ENCODE measurements at regions not wholly inside any gene's neighbourhood (a gene's known extent, or its start where the extent isn't known, plus 50 kb on each side); places are given as distances from the start of the nearest gene placed in this dataset.
"Not testable (repeated sequence)": the region's sequence is repeated elsewhere in the genome, so short reads cannot be mapped to it uniquely, and the experiment has no call there.

GRCh38 chr5:13640270-13640669, 304.2 kb downstream of the DNAH5 start:
- no peak for DNase-seq (ENCODE audit: low read depth, low spot score)

GRCh38 chr5:13632676-13633075, 311.8 kb downstream of the DNAH5 start:
- DNase-seq (ENCODE audit: low read depth, low spot score), result peak; percentile 1

DNA sequence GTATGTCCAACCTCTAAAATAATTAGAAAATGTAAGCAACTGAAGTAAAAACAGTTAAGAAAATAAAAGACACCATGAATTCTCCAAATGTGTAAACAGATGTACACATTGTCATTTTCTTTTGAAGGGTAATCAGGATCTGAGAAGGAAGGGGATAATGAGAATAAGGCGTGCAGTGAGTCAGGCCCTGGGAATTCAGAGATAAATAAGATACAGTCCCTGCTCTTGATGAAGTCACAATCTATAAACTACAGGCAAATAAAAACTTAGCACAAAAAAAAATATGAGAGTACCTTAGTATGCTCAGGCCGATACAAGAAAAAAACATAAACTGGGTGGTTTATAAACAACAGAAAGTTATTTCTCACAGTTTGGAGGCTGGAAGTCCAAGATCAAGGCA, 315.3 kb downstream of the DNAH5 start:
- no peak for DNase-seq (ENCODE audit: low read depth, low spot score)

GRCh38 chr5:13627673-13628454, 316.6 kb downstream of the DNAH5 start:
- no peak for DNase-seq (ENCODE audit: low read depth, low spot score)

- no peak for DNase-seq (ENCODE audit: low read depth, low spot score)
Observed at GRCh38 chr5:13625616-13626198, 318.8 kb downstream of the DNAH5 start.

- no peak for DNase-seq (ENCODE audit: low read depth, low spot score)
Observed at GRCh38 chr5:13624283-13625074, 320.0 kb downstream of the DNAH5 start.

DNA sequence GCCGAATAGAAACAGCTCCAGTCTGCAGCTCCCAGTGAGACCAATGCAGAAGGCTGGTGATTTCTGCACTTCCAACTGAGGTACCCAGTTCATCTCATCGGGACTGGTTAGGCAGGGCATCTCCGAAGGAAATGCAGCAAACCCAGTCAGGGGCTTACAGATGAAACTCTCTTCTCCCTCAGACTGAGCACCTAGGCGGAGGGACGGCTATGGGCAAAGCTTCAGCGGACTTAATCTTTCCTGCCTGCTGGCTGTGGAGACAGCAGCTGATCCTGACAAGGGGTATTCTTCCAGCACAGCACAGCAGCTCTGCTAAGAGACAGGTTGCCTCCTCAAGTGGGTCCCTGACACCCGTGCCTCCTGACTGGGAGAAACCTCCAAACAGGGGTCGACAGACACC, 330.9 kb downstream of the DNAH5 start:
- no peak for DNase-seq (ENCODE audit: low read depth, low spot score)

DNA sequence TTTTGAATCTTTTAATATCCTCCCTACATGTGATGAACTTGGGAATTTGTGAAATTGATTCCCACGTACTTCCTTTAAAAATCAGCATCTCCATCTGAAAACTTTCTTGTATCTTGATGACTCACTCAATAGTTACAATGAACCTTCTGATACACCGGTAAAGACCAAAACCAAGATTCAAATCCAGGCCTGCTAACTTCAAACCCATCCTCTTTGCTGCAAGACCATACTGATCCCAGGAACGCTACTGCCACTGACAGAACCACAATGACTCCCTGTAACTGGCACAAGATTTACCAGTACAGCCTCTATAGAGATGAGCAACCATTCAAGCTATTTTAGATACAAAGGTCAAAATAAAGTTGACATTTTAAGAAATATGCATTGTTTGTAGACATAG, 332.9 kb downstream of the DNAH5 start:
- no peak for DNase-seq (ENCODE audit: low read depth, low spot score)

GRCh38 chr5:13609504-13609903, 335.0 kb downstream of the DNAH5 start:
- no peak for DNase-seq (ENCODE audit: low read depth, low spot score)

- DNase-seq (ENCODE audit: low read depth, low spot score), result no peak
Observed at GRCh38 chr5:13606051-13606450, 338.4 kb downstream of the DNAH5 start.

DNA sequence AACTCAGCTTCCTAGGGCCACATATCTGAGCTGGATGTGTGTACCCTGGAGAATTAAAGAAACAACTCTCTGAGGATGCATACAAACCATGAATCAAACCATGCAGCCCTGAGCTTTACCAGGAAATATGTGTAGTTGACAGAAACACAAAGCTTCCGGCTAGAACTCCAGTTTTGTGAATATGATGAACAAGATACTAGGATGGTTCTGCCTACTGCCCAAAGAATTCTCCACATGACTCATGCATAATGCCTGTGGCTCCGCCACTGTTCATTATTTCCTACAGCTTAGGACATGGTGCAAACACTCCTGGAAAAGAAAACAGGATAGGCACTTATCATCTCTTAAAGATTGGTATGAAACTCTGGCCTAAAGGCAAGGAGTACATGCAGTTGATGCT, 343.4 kb downstream of the DNAH5 start:
- DNase-seq (ENCODE audit: low read depth, low spot score), result no peak

- no peak for DNase-seq (ENCODE audit: low read depth, low spot score)
Observed at GRCh38 chr5:13595978-13596377, 348.5 kb downstream of the DNAH5 start.

DNA sequence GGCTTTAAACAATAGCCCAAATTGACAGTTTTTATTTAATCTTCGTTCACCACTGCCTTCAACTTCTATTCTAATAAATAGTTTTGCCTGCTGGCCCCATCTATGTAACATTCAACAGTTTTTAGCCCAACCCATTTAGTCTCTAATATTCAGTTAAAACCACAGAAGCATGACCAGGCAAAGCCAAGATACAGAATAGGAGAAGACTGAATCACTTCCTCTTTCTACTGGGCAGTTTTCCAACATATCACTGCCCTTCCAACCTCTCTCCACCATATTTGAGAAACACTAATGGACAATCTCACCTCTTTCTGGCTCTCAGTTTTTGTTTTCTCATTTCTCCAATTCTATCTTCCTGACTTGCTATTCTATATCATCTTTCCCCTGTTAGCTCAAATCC, 352.9 kb downstream of the DNAH5 start:
- no peak for DNase-seq (ENCODE audit: low read depth, low spot score)

- DNase-seq (ENCODE audit: low read depth, low spot score), result no peak
Observed at GRCh38 chr5:13585324-13585723, 359.2 kb downstream of the DNAH5 start.

- DNase-seq (ENCODE audit: low read depth, low spot score), result no peak
Observed at GRCh38 chr5:13581914-13582313, 362.6 kb downstream of the DNAH5 start.

- DNase-seq (ENCODE audit: low read depth, low spot score), result no peak
Observed at GRCh38 chr5:13581132-13581531, 363.4 kb downstream of the DNAH5 start.

DNA sequence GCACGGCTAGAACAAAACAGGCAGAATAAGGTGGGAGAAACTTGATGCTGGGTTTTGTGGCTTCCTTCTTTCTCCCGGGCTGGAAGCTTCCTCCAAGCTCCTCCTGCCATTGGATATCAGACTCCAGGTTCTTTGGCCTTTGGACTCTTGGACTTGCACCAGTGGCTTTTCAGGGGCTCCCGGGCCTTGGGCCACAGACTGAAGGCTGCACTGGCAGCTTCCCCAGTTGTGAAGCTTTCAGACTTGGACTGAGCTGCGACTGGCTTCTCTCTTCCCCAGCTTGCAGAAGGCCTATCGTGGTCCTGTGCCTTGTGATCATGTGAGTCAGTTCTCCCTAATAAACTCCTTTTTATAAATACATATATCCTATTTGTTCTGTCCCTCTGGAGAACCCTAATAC, 364.4 kb downstream of the DNAH5 start:
- no peak for DNase-seq (ENCODE audit: low read depth, low spot score)

DNA sequence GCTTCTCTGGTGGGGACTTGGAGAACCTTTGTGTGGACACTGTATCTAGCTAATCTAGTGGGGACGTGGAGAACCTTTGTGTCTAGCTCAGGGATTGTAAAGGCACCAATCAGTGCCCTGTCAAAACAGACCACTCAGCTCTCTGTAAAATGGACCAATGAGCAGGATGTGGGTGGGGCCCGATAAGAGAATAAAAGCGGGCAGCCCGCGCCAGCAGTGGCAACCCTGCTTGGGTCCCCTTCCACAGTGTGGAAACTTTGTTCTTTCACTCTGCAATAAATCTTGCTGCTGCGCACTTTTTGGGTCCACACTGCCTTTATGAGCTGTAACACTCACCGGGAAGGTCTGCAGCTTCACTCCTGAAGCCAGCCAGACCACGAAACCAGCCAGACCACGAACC, 365.4 kb downstream of the DNAH5 start:
- not testable (repeated sequence) for DNase-seq (ENCODE audit: low read depth, low spot score)

- DNase-seq (ENCODE audit: low read depth, low spot score), result peak; percentile 30
Observed at GRCh38 chr5:13578311-13579039, 366.0 kb downstream of the DNAH5 start.

GRCh38 chr5:13574574-13574973, 369.9 kb downstream of the DNAH5 start:
- no peak for DNase-seq (ENCODE audit: low read depth, low spot score)

- no peak for DNase-seq (ENCODE audit: low read depth, low spot score)
Observed at GRCh38 chr5:13572163-13572562, 372.3 kb downstream of the DNAH5 start.

- no peak for DNase-seq (ENCODE audit: low read depth, low spot score)
Observed at GRCh38 chr5:13569090-13569715, 375.3 kb downstream of the DNAH5 start.
